Stimulated activated naive CD8-positive, alpha-beta T cell treated with anti-CD3 and anti-CD28 coated beads, Interleukin-15, amount 100 ng/mL, for 72 hours (primary cell): ENCODE measurements at regions not wholly inside any gene's neighbourhood (a gene's known extent, or its start where the extent isn't known, plus 50 kb on each side); places are given as distances from the start of the nearest gene placed in this dataset.
A peak's percentile ranks its signal among the peaks of the same experiment; 100 is the strongest.

Source experiments
- ATAC-seq: fragments of 150-1000 bp; cut with Tn5 transposase; 2 replicates; pipeline ENCODE4 v1.10.0; 2021; ENCODE audit warnings: mild to moderate bottlenecking, moderate library complexity
- DNase-seq, 2 donors: peaks; one replicate each; pipeline ENCODE4 v3.0.0; 2021 to 2022
- H3K27ac Mint-ChIP-seq, 2 donors: one replicate each; pipeline ENCODE4 v1.8.0; 2022; ENCODE audit warnings: mild to moderate bottlenecking in 2 of 2, mixed read lengths in 2 of 2, moderate library complexity in 2 of 2
- H3K27me3 Mint-ChIP-seq: one replicate; pipeline ENCODE4 v1.8.0; 2022; ENCODE audit warnings: mixed read lengths
- H3K4me1 Mint-ChIP-seq: one replicate; pipeline ENCODE4 v1.8.0; 2022; ENCODE audit warnings: mild to moderate bottlenecking, mixed read lengths
- H3K4me3 Mint-ChIP-seq, 2 donors: one replicate each; pipeline ENCODE4 v1.8.0; 2022; ENCODE audit warnings: mild to moderate bottlenecking in 2 of 2, mixed read lengths in 2 of 2, moderate library complexity in 1 of 2
- H3K9me3 Mint-ChIP-seq, 2 donors: one replicate each; pipeline ENCODE4 v1.8.0; 2022; ENCODE audit warnings: mixed read lengths in 2 of 2

DNA sequence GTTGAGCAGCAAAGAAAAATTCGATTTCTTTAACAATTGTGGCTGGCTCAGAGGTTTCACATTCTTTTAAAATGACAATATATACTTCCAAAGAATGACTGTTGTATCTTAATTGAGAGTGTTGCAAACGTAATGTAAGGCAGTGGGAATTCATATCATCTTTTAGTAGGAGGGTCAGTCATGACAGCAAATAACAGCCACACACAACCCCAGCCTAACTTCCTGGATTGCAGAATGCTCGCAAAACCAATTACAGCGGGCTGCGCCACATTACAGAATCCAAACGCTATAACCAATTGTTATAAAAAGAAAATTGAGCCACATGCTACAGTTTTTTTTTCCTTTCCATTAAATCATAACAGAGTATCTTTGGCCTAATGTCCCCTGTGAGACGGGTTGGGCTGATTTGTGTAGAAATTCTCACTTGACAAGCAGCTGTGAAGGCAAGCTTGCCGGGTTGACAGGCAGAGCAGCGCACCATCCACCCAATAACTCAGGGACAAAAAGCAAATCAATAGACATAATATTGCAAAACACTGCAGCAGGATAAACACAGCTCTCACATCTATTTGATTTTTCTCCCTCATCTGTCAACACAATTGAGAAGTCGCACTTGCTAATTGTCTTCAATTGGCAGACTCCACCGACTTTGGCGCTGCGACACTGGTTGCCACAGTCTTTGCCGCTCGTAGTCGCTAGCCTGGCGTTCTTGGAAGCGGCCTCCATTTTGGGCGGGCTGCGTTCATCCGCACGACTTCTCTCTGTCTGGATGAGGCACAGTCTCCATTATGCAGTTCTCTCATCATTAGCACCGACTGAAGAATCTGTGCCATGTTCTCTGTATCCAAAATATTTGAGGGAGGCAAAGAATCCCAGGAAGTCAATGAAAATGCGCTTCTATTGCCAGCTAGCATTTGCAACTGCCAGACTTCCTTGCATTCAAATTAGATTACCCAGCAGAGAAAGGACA, 95.0 kb upstream of the CCDC68 start:
- no peaks in the 10 kb centered on the region for H3K4me1 Mint-ChIP-seq
- H3K9me3 Mint-ChIP-seq = no peaks in the 10 kb centered on the region
- H3K27me3 Mint-ChIP-seq = no peaks in the 10 kb centered on the region
- ATAC-seq (no peak), DNase-seq (no peak)
- H3K27ac Mint-ChIP-seq = peak overlapping the region in 1 of 2 donors; percentile 40
- no peak overlapping the region for H3K4me3 Mint-ChIP-seq

DNA sequence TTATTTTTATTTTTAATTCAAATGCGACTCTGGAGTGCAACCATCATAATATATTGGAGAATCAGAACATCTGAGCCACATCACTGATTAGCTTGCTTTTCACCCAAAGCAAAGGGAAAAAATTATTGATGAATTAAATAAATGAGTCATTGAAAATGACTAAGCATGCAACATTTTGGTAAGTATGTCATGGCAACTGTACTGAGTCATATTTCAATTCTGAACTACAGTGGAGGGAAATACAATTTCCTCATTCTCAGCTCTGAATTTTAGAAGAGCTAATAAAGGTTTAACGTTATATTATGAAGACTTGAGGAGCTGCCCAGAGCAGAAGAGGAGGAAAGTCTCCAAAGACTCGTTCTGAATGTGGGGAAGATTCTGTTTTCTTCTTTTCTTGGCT, 89.6 kb upstream of the CCDC68 start:
- H3K9me3 Mint-ChIP-seq = no peaks in the 10 kb centered on the region
- H3K27ac Mint-ChIP-seq = no peak overlapping the region
- no peaks in the 10 kb centered on the region for H3K27me3 Mint-ChIP-seq
- DNase-seq (no peak), ATAC-seq (no peak)
- no peak overlapping the region for H3K4me3 Mint-ChIP-seq
- no peaks in the 10 kb centered on the region for H3K4me1 Mint-ChIP-seq

- no peak for DNase-seq
- Mint-ChIP-seq H3K9me3 (no peaks in the 10 kb centered on the region), H3K4me1 (no peaks in the 10 kb centered on the region), H3K27ac (no peak overlapping the region), H3K27me3 (no peaks in the 10 kb centered on the region), H3K4me3 (no peak overlapping the region)
- ATAC-seq = no peak
Observed at GRCh38 chr18:55047546-55047945, 88.3 kb upstream of the CCDC68 start.

DNA sequence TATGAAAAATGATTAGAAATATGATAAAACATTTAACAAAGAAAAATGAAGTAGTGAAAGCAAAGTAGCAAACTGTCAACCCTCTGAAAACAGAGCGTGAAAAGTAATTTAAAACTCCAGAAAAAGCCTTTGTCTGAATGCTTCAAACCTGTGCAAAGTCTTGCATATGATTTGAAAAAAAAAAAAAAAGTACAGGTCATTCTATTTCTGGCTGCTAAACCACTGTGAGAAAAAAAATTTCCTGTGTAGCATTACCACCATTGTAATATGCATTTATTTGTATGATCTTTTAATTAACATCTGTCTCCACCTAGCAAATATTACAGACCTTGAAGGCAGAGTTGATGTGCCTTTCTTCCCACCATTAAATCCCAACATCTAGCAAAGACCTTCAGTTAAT, 82.1 kb upstream of the CCDC68 start:
- Mint-ChIP-seq H3K27ac (no peak overlapping the region), H3K4me1 (no peaks in the 10 kb centered on the region), H3K27me3 (no peaks in the 10 kb centered on the region), H3K9me3 (no peaks in the 10 kb centered on the region), H3K4me3 (no peak overlapping the region)
- ATAC-seq (no peak), DNase-seq (no peak)

DNA sequence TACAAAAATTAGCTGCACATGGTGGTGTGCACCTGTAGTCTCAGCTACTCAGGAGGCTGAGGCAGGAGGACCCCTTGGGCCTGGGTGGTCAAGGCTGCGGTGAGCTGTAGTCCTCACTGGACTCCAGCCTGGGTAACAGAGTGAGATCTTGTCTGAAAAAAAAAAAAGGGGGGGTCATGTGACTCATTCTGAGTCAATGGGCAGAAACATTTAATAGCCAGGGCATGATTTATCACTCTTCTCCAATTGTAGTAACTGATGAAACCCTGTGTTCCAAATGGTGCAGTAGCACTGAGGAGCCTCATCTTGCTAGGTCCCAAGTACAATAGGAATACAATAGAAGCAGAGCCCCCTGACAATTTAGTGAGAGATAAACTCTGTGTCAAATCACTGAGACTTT, 78.9 kb upstream of the CCDC68 start:
- DNase-seq (no peak), ATAC-seq (no peak)
- no peaks in the 10 kb centered on the region for H3K4me1 Mint-ChIP-seq
- H3K27ac Mint-ChIP-seq = no peak overlapping the region
- no peak overlapping the region for H3K4me3 Mint-ChIP-seq
- H3K9me3 Mint-ChIP-seq = no peaks in the 10 kb centered on the region
- no peaks in the 10 kb centered on the region for H3K27me3 Mint-ChIP-seq

GRCh38 chr18:55034742-55035141, 75.5 kb upstream of the CCDC68 start:
- ATAC-seq = no peak
- DNase-seq = no peak
- Mint-ChIP-seq H3K4me1 (no peaks in the 10 kb centered on the region), H3K9me3 (no peaks in the 10 kb centered on the region), H3K27me3 (no peaks in the 10 kb centered on the region), H3K27ac (no peak overlapping the region), H3K4me3 (no peak overlapping the region)

DNA sequence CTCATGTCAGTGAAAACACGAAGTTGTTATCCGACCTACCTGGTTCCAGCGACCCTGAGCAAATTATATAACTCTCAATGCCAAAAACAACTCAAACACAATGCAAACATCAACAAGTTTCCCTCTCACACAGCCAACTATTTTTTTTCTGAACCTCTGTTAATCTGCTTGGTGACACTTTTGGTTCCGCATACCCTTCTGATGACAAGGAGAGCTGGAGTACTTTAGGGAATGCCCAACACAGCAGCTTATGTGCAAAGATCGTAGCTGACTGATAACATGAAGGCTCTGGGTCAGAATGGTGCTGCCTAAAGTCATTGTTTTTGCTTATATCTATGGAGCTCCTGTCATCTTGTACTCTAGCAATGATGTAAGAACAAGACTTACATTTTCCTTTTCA, 72.7 kb upstream of the CCDC68 start:
- Mint-ChIP-seq H3K4me1 (no peaks in the 10 kb centered on the region), H3K27me3 (no peaks in the 10 kb centered on the region), H3K27ac (no peak overlapping the region), H3K9me3 (no peaks in the 10 kb centered on the region), H3K4me3 (no peak overlapping the region)
- no peak for DNase-seq
- ATAC-seq = no peak

GRCh38 chr18:55031576-55031975, 72.3 kb upstream of the CCDC68 start:
- Mint-ChIP-seq H3K27me3 (no peaks in the 10 kb centered on the region), H3K4me3 (no peak overlapping the region), H3K9me3 (no peaks in the 10 kb centered on the region), H3K4me1 (no peaks in the 10 kb centered on the region), H3K27ac (no peak overlapping the region)
- DNase-seq = no peak
- ATAC-seq = no peak

GRCh38 chr18:55031164-55031563, 71.9 kb upstream of the CCDC68 start:
- Mint-ChIP-seq H3K27me3 (no peaks in the 10 kb centered on the region), H3K9me3 (no peaks in the 10 kb centered on the region)

DNA sequence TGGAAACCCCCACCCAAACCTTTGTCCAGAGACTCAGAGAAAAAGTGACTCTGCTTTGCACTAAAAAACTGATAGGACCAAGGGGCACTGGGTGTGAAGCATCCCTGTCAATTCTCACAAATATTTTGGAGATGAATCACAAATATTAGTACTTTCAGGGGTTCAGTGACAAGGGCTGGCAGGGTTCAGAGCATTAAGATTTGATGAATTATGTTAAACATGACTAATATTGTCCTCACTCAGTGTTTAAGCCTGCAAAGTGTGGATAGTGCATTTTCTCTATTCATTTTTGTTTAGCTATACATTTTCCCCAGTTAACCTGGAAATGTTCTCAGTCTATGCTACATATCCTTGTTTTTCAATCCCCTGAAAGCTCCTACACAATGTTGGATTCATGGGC, 65.3 kb upstream of the CCDC68 start:
- no peak overlapping the region for H3K27ac Mint-ChIP-seq
- H3K9me3 Mint-ChIP-seq = no peaks in the 10 kb centered on the region
- DNase-seq = no peak
- no peaks in the 10 kb centered on the region for H3K27me3 Mint-ChIP-seq
- no peaks in the 10 kb centered on the region for H3K4me1 Mint-ChIP-seq
- H3K4me3 Mint-ChIP-seq = no peak overlapping the region
- no peak for ATAC-seq

More at GRCh38 chr18:55031164-55031563, 71.9 kb upstream of the CCDC68 start:
- H3K4me1 Mint-ChIP-seq = no peaks in the 10 kb centered on the region
- H3K27ac Mint-ChIP-seq = no peak overlapping the region
- no peak for ATAC-seq
- H3K4me3 Mint-ChIP-seq = no peak overlapping the region
- no peak for DNase-seq

GRCh38 chr18:55018602-55019001, 59.3 kb upstream of the CCDC68 start:
- H3K27me3 Mint-ChIP-seq = no peaks in the 10 kb centered on the region
- DNase-seq = no peak
- no peak for ATAC-seq
- H3K4me1 Mint-ChIP-seq = no peaks in the 10 kb centered on the region
- no peak overlapping the region for H3K27ac Mint-ChIP-seq
- no peaks in the 10 kb centered on the region for H3K9me3 Mint-ChIP-seq
- no peak overlapping the region for H3K4me3 Mint-ChIP-seq

- Mint-ChIP-seq H3K27ac (no peak overlapping the region), H3K9me3 (no peaks in the 10 kb centered on the region), H3K4me3 (no peak overlapping the region), H3K4me1 (no peaks in the 10 kb centered on the region), H3K27me3 (no peaks in the 10 kb centered on the region)
- no peak for DNase-seq
- no peak for ATAC-seq
Observed at GRCh38 chr18:55014095-55014494, 54.8 kb upstream of the CCDC68 start.

DNA sequence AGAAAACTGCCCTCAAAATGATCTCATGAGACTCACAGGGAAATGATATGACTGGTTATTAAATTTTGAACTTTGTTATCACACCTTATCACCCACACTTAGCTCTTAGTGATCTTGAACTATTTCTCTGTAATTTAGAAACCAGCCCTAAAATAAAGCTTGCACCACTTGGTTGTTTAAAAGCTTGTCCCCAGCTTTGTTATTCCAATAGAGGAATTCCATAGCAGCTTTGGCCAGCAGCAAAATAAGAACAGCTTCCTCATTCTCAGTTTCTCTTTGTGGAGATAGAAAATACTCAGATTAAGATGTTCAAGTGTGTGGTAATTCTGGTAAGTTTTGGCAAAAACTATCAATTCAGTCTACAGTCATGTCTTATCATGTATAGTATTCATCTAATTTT, 54.4 kb upstream of the CCDC68 start:
- Mint-ChIP-seq H3K27me3 (no peaks in the 10 kb centered on the region), H3K4me3 (no peak overlapping the region), H3K4me1 (no peaks in the 10 kb centered on the region), H3K9me3 (no peaks in the 10 kb centered on the region), H3K27ac (peak overlapping the region in 1 of 2 donors; percentile 57)
- DNase-seq = no peak
- ATAC-seq = no peak

DNA sequence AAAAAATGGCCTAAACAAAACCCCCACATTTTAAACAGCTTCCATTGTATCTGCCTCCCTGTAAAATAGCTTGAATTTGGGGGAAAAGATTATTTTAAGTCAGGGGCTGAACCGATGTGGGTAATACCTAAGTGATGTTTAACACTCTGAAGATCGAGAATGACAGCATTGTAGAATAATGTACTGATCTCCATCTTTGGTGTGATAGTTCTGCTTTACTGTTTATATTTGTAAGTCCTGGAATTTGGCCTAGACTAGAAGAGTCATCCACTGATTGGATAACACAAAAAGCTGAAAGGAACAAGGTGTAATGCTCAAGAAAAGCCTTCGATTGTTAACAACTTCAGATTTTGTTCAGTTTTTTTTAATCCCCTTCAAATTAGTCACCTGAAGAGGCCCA, 53.8 kb upstream of the CCDC68 start:
- Mint-ChIP-seq H3K4me1 (no peaks in the 10 kb centered on the region), H3K27ac (no peak overlapping the region), H3K9me3 (no peaks in the 10 kb centered on the region), H3K27me3 (no peaks in the 10 kb centered on the region), H3K4me3 (no peak overlapping the region)
- no peak for ATAC-seq
- no peak for DNase-seq

DNA sequence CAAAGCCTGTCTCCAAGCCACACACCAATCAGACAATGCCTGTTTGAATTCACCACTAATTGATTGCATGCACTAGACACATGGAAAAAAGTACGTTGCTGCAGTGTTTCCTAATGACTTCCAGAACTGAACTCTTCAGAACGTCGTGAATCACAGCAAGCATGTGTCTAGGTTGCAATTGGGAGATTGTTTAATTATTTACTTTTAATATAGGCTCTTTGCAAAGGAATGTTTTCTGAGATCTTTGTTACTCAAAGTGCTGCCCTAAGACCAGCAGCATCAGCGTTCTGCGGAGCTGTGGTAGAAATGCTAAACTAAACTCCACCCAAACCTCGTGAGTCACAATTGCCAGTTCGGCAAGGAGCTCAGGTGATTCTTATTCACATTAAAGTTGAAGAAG, 52.7 kb upstream of the CCDC68 start:
- ATAC-seq (no peak), DNase-seq (no peak)
- Mint-ChIP-seq H3K4me3 (no peak overlapping the region), H3K27me3 (no peaks in the 10 kb centered on the region), H3K27ac (no peak overlapping the region), H3K9me3 (no peaks in the 10 kb centered on the region), H3K4me1 (no peaks in the 10 kb centered on the region)
